Stimulated activated naive B cell treated with anti-CD40 and anti-IgM and Interleukin-4, amounts not matched to agents 10 μg/mL and 1 μg/mL and 100 μg/mL, for 72 hours (primary cell): ENCODE measurements at regions not wholly inside any gene's neighbourhood (a gene's known extent, or its start where the extent isn't known, plus 50 kb on each side); places are given as distances from the start of the nearest gene placed in this dataset.
"Not testable (repeated sequence)": the region's sequence is repeated elsewhere in the genome, so short reads cannot be mapped to it uniquely, and the experiment has no call there.

Experiments used
- ATAC-seq, 2 donors: fragments of 150-1000 bp; cut with Tn5 transposase; replicated peaks; 2 replicates each; pipeline ENCODE4 v1.10.0; 2021; ENCODE audit warnings: moderate library complexity in 1 of 2
- DNase-seq: peaks from one replicate; pipeline ENCODE4 v3.0.0; 2021
- H3K27ac Mint-ChIP-seq: one replicate; pipeline ENCODE4 v1.8.0; 2022; ENCODE audit warnings: mild to moderate bottlenecking, mixed read lengths
- H3K27me3 Mint-ChIP-seq, 2 donors: one replicate each; pipeline ENCODE4 v1.8.0; 2022; ENCODE audit warnings: mixed read lengths in 2 of 2
- H3K36me3 Mint-ChIP-seq, 2 donors: one replicate each; pipeline ENCODE4 v1.8.0; 2022; ENCODE audit warnings: mixed read lengths in 2 of 2, mild to moderate bottlenecking in 1 of 2
- H3K4me1 Mint-ChIP-seq, 2 donors: one replicate each; pipeline ENCODE4 v1.8.0; 2022; ENCODE audit warnings: mixed read lengths in 2 of 2, mild to moderate bottlenecking in 1 of 2
- H3K4me3 Mint-ChIP-seq, 2 donors: one replicate each; pipeline ENCODE4 v1.8.0; 2022; ENCODE audit warnings: mild to moderate bottlenecking in 2 of 2, mixed read lengths in 2 of 2, moderate library complexity in 1 of 2
- H3K9me3 Mint-ChIP-seq, 2 donors: one replicate each; pipeline ENCODE4 v1.8.0; 2022; ENCODE audit warnings: mixed read lengths in 2 of 2, mild to moderate bottlenecking in 1 of 2

- no peak for ATAC-seq
These were observed 1435.3 kb downstream of the LRFN5 start for GRCh38 chr14:43041976-43042375.

GRCh38 chr14:43041207-43041606, 1434.5 kb downstream of the LRFN5 start:
- Mint-ChIP-seq H3K4me1 (peaks cover 0 to 2% of the 10 kb centered on the region in 2 donors), H3K9me3 (no peaks in the 10 kb centered on the region), H3K27ac (no peak overlapping the region), H3K4me3 (no peak overlapping the region), H3K36me3 (no peaks in the 10 kb centered on the region), H3K27me3 (no peaks in the 10 kb centered on the region)
- DNase-seq (no peak), ATAC-seq (no peak)

More at GRCh38 chr14:43041976-43042375, 1435.3 kb downstream of the LRFN5 start:
- Mint-ChIP-seq H3K9me3 (no peaks in the 10 kb centered on the region), H3K4me3 (no peak overlapping the region), H3K27ac (no peak overlapping the region), H3K27me3 (no peaks in the 10 kb centered on the region), H3K4me1 (no peaks in the 10 kb centered on the region), H3K36me3 (no peaks in the 10 kb centered on the region)
- DNase-seq, result no peak

GRCh38 chr14:43039881-43040280, 1433.2 kb downstream of the LRFN5 start:
- Mint-ChIP-seq H3K4me3 (no peak overlapping the region), H3K27me3 (no peaks in the 10 kb centered on the region), H3K36me3 (no peaks in the 10 kb centered on the region), H3K4me1 (peaks cover 0 to 2% of the 10 kb centered on the region in 2 donors), H3K27ac (no peak overlapping the region), H3K9me3 (no peaks in the 10 kb centered on the region)
- DNase-seq (no peak), ATAC-seq (no peak)

GRCh38 chr14:43031598-43031997, 1424.9 kb downstream of the LRFN5 start:
- no peak for ATAC-seq
- no peaks in the 10 kb centered on the region for H3K27me3 Mint-ChIP-seq
- no peak overlapping the region for H3K27ac Mint-ChIP-seq
- no peaks in the 10 kb centered on the region for H3K9me3 Mint-ChIP-seq
- DNase-seq, result no peak
- peaks cover 0 to 2% of the 10 kb centered on the region in 2 donors for H3K4me1 Mint-ChIP-seq
- H3K36me3 Mint-ChIP-seq, result no peaks in the 10 kb centered on the region
- H3K4me3 Mint-ChIP-seq, result no peak overlapping the region

- no peaks in the 10 kb centered on the region for H3K27me3 Mint-ChIP-seq
- H3K27ac Mint-ChIP-seq, result no peak overlapping the region
- H3K36me3 Mint-ChIP-seq, result no peaks in the 10 kb centered on the region
- no peak for DNase-seq
- no peak for ATAC-seq
- H3K9me3 Mint-ChIP-seq, result peaks cover 3 to 4% of the 10 kb centered on the region in 2 donors
- no peaks in the 10 kb centered on the region for H3K4me1 Mint-ChIP-seq
- no peak overlapping the region for H3K4me3 Mint-ChIP-seq
These were observed 1415.6 kb downstream of the LRFN5 start for GRCh38 chr14:43022094-43022800.

- no peak overlapping the region for H3K27ac Mint-ChIP-seq
- H3K9me3 Mint-ChIP-seq, result peaks cover 3 to 4% of the 10 kb centered on the region in 2 donors
- H3K27me3 Mint-ChIP-seq, result no peaks in the 10 kb centered on the region
- no peak overlapping the region for H3K4me3 Mint-ChIP-seq
- DNase-seq (no peak), ATAC-seq (no peak)
- H3K4me1 Mint-ChIP-seq, result no peaks in the 10 kb centered on the region
- no peaks in the 10 kb centered on the region for H3K36me3 Mint-ChIP-seq
These were observed 1413.2 kb downstream of the LRFN5 start for GRCh38 chr14:43019826-43020225.

GRCh38 chr14:43014338-43014737, 1407.7 kb downstream of the LRFN5 start:
- H3K9me3 Mint-ChIP-seq, result peaks cover 4 to 7% of the 10 kb centered on the region in 2 donors
- H3K4me3 Mint-ChIP-seq, result no peak overlapping the region
- H3K36me3 Mint-ChIP-seq, result no peaks in the 10 kb centered on the region
- DNase-seq (no peak), ATAC-seq (no peak)
- H3K27ac Mint-ChIP-seq, result no peak overlapping the region
- no peaks in the 10 kb centered on the region for H3K27me3 Mint-ChIP-seq
- H3K4me1 Mint-ChIP-seq, result no peaks in the 10 kb centered on the region

GRCh38 chr14:43012817-43013216, 1406.1 kb downstream of the LRFN5 start:
- no peaks in the 10 kb centered on the region for H3K27me3 Mint-ChIP-seq
- DNase-seq (no peak), ATAC-seq (no peak)
- H3K36me3 Mint-ChIP-seq, result no peaks in the 10 kb centered on the region
- no peak overlapping the region for H3K27ac Mint-ChIP-seq
- H3K4me3 Mint-ChIP-seq, result no peak overlapping the region
- H3K9me3 Mint-ChIP-seq, result peaks cover 10 to 11% of the 10 kb centered on the region in 2 donors
- no peaks in the 10 kb centered on the region for H3K4me1 Mint-ChIP-seq

- no peak overlapping the region for H3K4me3 Mint-ChIP-seq
- H3K27ac Mint-ChIP-seq, result no peak overlapping the region
- ATAC-seq (no peak), DNase-seq (no peak)
- H3K36me3 Mint-ChIP-seq, result peaks cover 0 to 2% of the 10 kb centered on the region in 2 donors
- no peaks in the 10 kb centered on the region for H3K27me3 Mint-ChIP-seq
- H3K9me3 Mint-ChIP-seq, result peaks cover 20 to 28% of the 10 kb centered on the region in 2 donors
- no peaks in the 10 kb centered on the region for H3K4me1 Mint-ChIP-seq
These were observed 1399.1 kb downstream of the LRFN5 start for GRCh38 chr14:43005807-43006206.

GRCh38 chr14:43003845-43004244, 1397.2 kb downstream of the LRFN5 start:
- no peak for ATAC-seq
- H3K27ac Mint-ChIP-seq, result no peak overlapping the region
- H3K36me3 Mint-ChIP-seq, result peaks cover 0 to 2% of the 10 kb centered on the region in 2 donors
- H3K4me1 Mint-ChIP-seq, result no peaks in the 10 kb centered on the region
- no peak for DNase-seq
- no peaks in the 10 kb centered on the region for H3K27me3 Mint-ChIP-seq
- no peak overlapping the region for H3K4me3 Mint-ChIP-seq
- H3K9me3 Mint-ChIP-seq, result peaks cover 20 to 27% of the 10 kb centered on the region in 2 donors

- Mint-ChIP-seq H3K27me3 (no peaks in the 10 kb centered on the region), H3K9me3 (peaks cover 19 to 24% of the 10 kb centered on the region in 2 donors), H3K27ac (no peak overlapping the region)
These were observed 1395.1 kb downstream of the LRFN5 start for GRCh38 chr14:43001731-43002130.

GRCh38 chr14:42994051-42994736, 1387.5 kb downstream of the LRFN5 start:
- no peaks in the 10 kb centered on the region for H3K4me1 Mint-ChIP-seq
- no peaks in the 10 kb centered on the region for H3K36me3 Mint-ChIP-seq
- no peaks in the 10 kb centered on the region for H3K27me3 Mint-ChIP-seq
- no peak for DNase-seq
- H3K9me3 Mint-ChIP-seq, result no peaks in the 10 kb centered on the region
- no peak overlapping the region for H3K27ac Mint-ChIP-seq
- no peak overlapping the region for H3K4me3 Mint-ChIP-seq
- no peak for ATAC-seq

More at GRCh38 chr14:43001731-43002130, 1395.1 kb downstream of the LRFN5 start:
- Mint-ChIP-seq H3K36me3 (peaks cover 0 to 2% of the 10 kb centered on the region in 2 donors), H3K4me3 (no peak overlapping the region), H3K4me1 (no peaks in the 10 kb centered on the region)
- DNase-seq, result no peak
- no peak for ATAC-seq

GRCh38 chr14:42992930-42993329, 1386.3 kb downstream of the LRFN5 start:
- H3K27ac Mint-ChIP-seq, result no peak overlapping the region
- no peaks in the 10 kb centered on the region for H3K4me1 Mint-ChIP-seq
- no peaks in the 10 kb centered on the region for H3K27me3 Mint-ChIP-seq
- H3K9me3 Mint-ChIP-seq, result peaks cover 0 to 7% of the 10 kb centered on the region in 2 donors
- ATAC-seq, result no peak
- no peak for DNase-seq
- no peaks in the 10 kb centered on the region for H3K36me3 Mint-ChIP-seq
- H3K4me3 Mint-ChIP-seq, result no peak overlapping the region

- H3K27ac Mint-ChIP-seq, result no peak overlapping the region
- no peak for DNase-seq
These were observed 1373.7 kb downstream of the LRFN5 start for GRCh38 chr14:42980419-42980818.

GRCh38 chr14:42973171-42973570, 1366.5 kb downstream of the LRFN5 start:
- not testable (repeated sequence) for H3K4me3 Mint-ChIP-seq, H3K9me3 Mint-ChIP-seq, ATAC-seq, H3K27ac Mint-ChIP-seq, DNase-seq, H3K27me3 Mint-ChIP-seq, H3K36me3 Mint-ChIP-seq, H3K4me1 Mint-ChIP-seq

More at GRCh38 chr14:42980419-42980818, 1373.7 kb downstream of the LRFN5 start:
- Mint-ChIP-seq H3K36me3 (no peaks in the 10 kb centered on the region), H3K4me3 (no peak overlapping the region), H3K27me3 (no peaks in the 10 kb centered on the region), H3K4me1 (no peaks in the 10 kb centered on the region), H3K9me3 (peaks cover 3% of the 10 kb centered on the region in 2 donors)
- ATAC-seq, result no peak
